ENCODE measurements at regions not wholly inside any gene's neighbourhood (a gene's known extent, or its start where the extent isn't known, plus 50 kb on each side); places are given as distances from the start of the nearest gene placed in this dataset.
"Not testable (repeated sequence)": the region's sequence is repeated elsewhere in the genome, so short reads cannot be mapped to it uniquely, and the experiment has no call there.

GRCh38 chr14:106648874-106649273 is 1122.5 kb downstream of the TMEM121 start:
- H3K4me1 ChIP-seq (ENCODE audit: insufficient read depth, low read length); H3K27me3 ChIP-seq (ENCODE audit: insufficient read depth, low read length); H3K36me3 ChIP-seq (ENCODE audit: insufficient read depth, low read length); H3K27ac ChIP-seq (ENCODE audit: low read depth, low read length); H3K4me3 ChIP-seq (ENCODE audit: low read length); H3K9ac ChIP-seq (ENCODE audit: low read depth, low read length): not testable (repeated sequence)
- H3K9me3 ChIP-seq (ENCODE audit: insufficient read depth, low read depth, low read length): peaks cover 85% of the 10 kb centered on the region
- 42% methylated on average over 2 of the region's 2 CpGs for WGBS

GRCh38 chr14:106651016-106651415 is 1124.6 kb downstream of the TMEM121 start:
- Histone ChIP-seq H3K27ac (ENCODE audit: low read depth, low read length) (no peak overlapping the region), H3K4me1 (ENCODE audit: insufficient read depth, low read length) (no peaks in the 10 kb centered on the region), H3K9me3 (ENCODE audit: insufficient read depth, low read depth, low read length) (peaks cover 89% of the 10 kb centered on the region), H3K9ac (ENCODE audit: low read depth, low read length) (no peak overlapping the region), H3K27me3 (ENCODE audit: insufficient read depth, low read length) (no peaks in the 10 kb centered on the region), H3K4me3 (ENCODE audit: low read length) (no peak overlapping the region), H3K36me3 (ENCODE audit: insufficient read depth, low read length) (no peaks in the 10 kb centered on the region)
- 10% methylated on average over 1 of the region's 1 CpG for WGBS

DNA sequence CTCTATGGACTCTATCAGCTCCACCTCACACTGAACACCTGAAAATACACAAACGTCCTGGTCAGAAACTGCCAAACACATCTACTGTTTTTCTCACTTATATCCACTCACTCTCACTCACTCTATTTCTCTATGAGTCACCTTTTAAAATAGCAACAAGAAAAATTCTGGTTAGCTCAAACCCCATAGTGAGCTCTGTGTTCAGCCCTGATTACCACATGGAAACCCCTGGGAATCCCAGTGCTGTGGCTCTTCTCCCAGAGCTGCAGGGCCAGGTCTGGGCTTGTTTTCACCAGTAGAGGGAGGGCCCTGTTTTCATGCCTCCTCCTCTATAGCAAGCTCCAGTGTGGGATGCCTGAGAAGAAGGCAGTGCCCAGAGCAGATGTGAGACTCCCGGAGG is 1126.1 kb downstream of the TMEM121 start:
- H3K4me1 ChIP-seq (ENCODE audit: insufficient read depth, low read length): no peaks in the 10 kb centered on the region
- no peak overlapping the region for H3K4me3 ChIP-seq (ENCODE audit: low read length)
- no peaks in the 10 kb centered on the region for H3K27me3 ChIP-seq (ENCODE audit: insufficient read depth, low read length)
- no peak overlapping the region for H3K27ac ChIP-seq (ENCODE audit: low read depth, low read length)
- H3K36me3 ChIP-seq (ENCODE audit: insufficient read depth, low read length): no peaks in the 10 kb centered on the region
- H3K9ac ChIP-seq (ENCODE audit: low read depth, low read length): no peak overlapping the region
- peaks cover 88% of the 10 kb centered on the region for H3K9me3 ChIP-seq (ENCODE audit: insufficient read depth, low read depth, low read length)
- 45% methylated on average over 1 of the region's 2 CpGs for WGBS

DNA sequence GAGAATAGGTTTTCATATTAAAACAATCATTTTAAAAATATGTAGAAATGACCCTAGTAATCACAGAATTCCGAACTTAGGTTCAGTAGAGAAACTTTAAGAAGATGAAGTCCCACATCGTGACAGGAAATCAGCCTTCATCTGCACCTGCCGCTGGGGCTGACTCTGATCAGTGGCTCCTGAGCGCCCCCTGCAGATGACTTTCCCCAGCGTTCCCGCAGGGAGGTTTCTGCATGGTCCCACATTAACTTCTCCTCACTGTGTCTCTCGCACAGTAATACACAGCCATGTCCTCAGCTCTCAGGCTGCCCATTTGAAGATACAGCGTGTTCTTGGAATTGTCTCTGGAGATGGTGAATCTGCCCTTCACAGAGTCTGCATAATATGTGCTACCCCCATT is 1131.1 kb downstream of the TMEM121 start:
- no peak overlapping the region for H3K9ac ChIP-seq (ENCODE audit: low read depth, low read length)
- no peak overlapping the region for H3K4me3 ChIP-seq (ENCODE audit: low read length)
- H3K27ac ChIP-seq (ENCODE audit: low read depth, low read length): no peak overlapping the region
- 86% methylated on average over 8 of the region's 8 CpGs for WGBS
- H3K27me3 ChIP-seq (ENCODE audit: insufficient read depth, low read length): no peaks in the 10 kb centered on the region
- H3K4me1 ChIP-seq (ENCODE audit: insufficient read depth, low read length): no peaks in the 10 kb centered on the region
- no peaks in the 10 kb centered on the region for H3K36me3 ChIP-seq (ENCODE audit: insufficient read depth, low read length)
- H3K9me3 ChIP-seq (ENCODE audit: insufficient read depth, low read depth, low read length): peaks cover 84% of the 10 kb centered on the region

GRCh38 chr14:106658066-106658860 is 1131.9 kb downstream of the TMEM121 start:
- peaks cover 86% of the 10 kb centered on the region for H3K9me3 ChIP-seq (ENCODE audit: insufficient read depth, low read depth, low read length)
- H3K4me3 ChIP-seq (ENCODE audit: low read length); H3K36me3 ChIP-seq (ENCODE audit: insufficient read depth, low read length); H3K9ac ChIP-seq (ENCODE audit: low read depth, low read length); H3K27ac ChIP-seq (ENCODE audit: low read depth, low read length); H3K27me3 ChIP-seq (ENCODE audit: insufficient read depth, low read length); H3K4me1 ChIP-seq (ENCODE audit: insufficient read depth, low read length): not testable (repeated sequence)
- 73% methylated on average over 6 of the region's 7 CpGs for WGBS

- not testable (repeated sequence) for H3K9ac ChIP-seq (ENCODE audit: low read depth, low read length); H3K4me3 ChIP-seq (ENCODE audit: low read length); H3K4me1 ChIP-seq (ENCODE audit: insufficient read depth, low read length); H3K36me3 ChIP-seq (ENCODE audit: insufficient read depth, low read length); H3K27me3 ChIP-seq (ENCODE audit: insufficient read depth, low read length); H3K27ac ChIP-seq (ENCODE audit: low read depth, low read length)
- WGBS: 81% methylated on average over 4 of the region's 4 CpGs
- H3K9me3 ChIP-seq (ENCODE audit: insufficient read depth, low read depth, low read length): peaks cover 92% of the 10 kb centered on the region
Measured at GRCh38 chr14:106661561-106661960, 1135.2 kb downstream of the TMEM121 start.

GRCh38 chr14:106662936-106663550 is 1136.7 kb downstream of the TMEM121 start:
- Histone ChIP-seq H3K4me3 (ENCODE audit: low read length) (0 out of 2 replicates have a peak overlapping the region, but pooled peaks have one; percentile 8), H3K9ac (ENCODE audit: low read depth, low read length) (no peak overlapping the region), H3K4me1 (ENCODE audit: insufficient read depth, low read length) (no peaks in the 10 kb centered on the region), H3K9me3 (ENCODE audit: insufficient read depth, low read depth, low read length) (peaks cover 93% of the 10 kb centered on the region), H3K27ac (ENCODE audit: low read depth, low read length) (no peak overlapping the region), H3K36me3 (ENCODE audit: insufficient read depth, low read length) (no peaks in the 10 kb centered on the region), H3K27me3 (ENCODE audit: insufficient read depth, low read length) (no peaks in the 10 kb centered on the region)
- WGBS: 74% methylated on average over 3 of the region's 3 CpGs

- peaks cover 93% of the 10 kb centered on the region for H3K9me3 ChIP-seq (ENCODE audit: insufficient read depth, low read depth, low read length)
- not testable (repeated sequence) for H3K4me3 ChIP-seq (ENCODE audit: low read length); H3K9ac ChIP-seq (ENCODE audit: low read depth, low read length); H3K4me1 ChIP-seq (ENCODE audit: insufficient read depth, low read length); H3K27ac ChIP-seq (ENCODE audit: low read depth, low read length); H3K36me3 ChIP-seq (ENCODE audit: insufficient read depth, low read length); H3K27me3 ChIP-seq (ENCODE audit: insufficient read depth, low read length)
- WGBS: 80% methylated on average over 19 of the region's 19 CpGs
Measured at GRCh38 chr14:106663805-106664410, 1137.5 kb downstream of the TMEM121 start.

GRCh38 chr14:106665814-106666213 is 1139.4 kb downstream of the TMEM121 start:
- no peaks in the 10 kb centered on the region for H3K36me3 ChIP-seq (ENCODE audit: insufficient read depth, low read length)
- H3K4me1 ChIP-seq (ENCODE audit: insufficient read depth, low read length): no peaks in the 10 kb centered on the region
- H3K27ac ChIP-seq (ENCODE audit: low read depth, low read length): no peak overlapping the region
- no peak overlapping the region for H3K4me3 ChIP-seq (ENCODE audit: low read length)
- H3K9ac ChIP-seq (ENCODE audit: low read depth, low read length): no peak overlapping the region
- WGBS: 92% methylated on average over 14 of the region's 15 CpGs
- peaks cover 97% of the 10 kb centered on the region for H3K9me3 ChIP-seq (ENCODE audit: insufficient read depth, low read depth, low read length)
- no peaks in the 10 kb centered on the region for H3K27me3 ChIP-seq (ENCODE audit: insufficient read depth, low read length)

DNA sequence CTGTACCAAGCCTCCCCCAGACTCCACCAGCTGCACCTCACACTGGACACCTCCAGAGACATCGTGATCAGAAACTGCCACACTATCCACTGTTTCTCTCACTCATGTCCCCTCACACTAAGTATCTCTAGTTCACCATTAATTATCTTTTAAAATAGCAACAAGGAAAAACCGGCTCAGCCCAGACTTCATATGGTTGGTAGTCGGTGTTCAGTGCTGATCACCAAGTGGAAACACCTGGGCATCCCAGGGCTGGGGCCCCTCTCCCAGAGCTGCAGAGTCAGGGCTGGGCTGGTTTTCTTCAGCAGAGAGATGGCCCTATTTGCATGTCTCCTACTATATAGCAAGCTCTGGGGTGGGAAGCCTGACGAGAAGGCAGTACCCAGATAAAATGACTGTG is 1140.0 kb downstream of the TMEM121 start:
- 87% methylated on average over 4 of the region's 4 CpGs for WGBS
- no peak overlapping the region for H3K27ac ChIP-seq (ENCODE audit: low read depth, low read length)
- 0 out of 2 replicates have a peak overlapping the region, but pooled peaks have one; percentile 16 for H3K4me3 ChIP-seq (ENCODE audit: low read length)
- no peaks in the 10 kb centered on the region for H3K36me3 ChIP-seq (ENCODE audit: insufficient read depth, low read length)
- H3K4me1 ChIP-seq (ENCODE audit: insufficient read depth, low read length): no peaks in the 10 kb centered on the region
- H3K9ac ChIP-seq (ENCODE audit: low read depth, low read length): no peak overlapping the region
- no peaks in the 10 kb centered on the region for H3K27me3 ChIP-seq (ENCODE audit: insufficient read depth, low read length)
- peaks cover 96% of the 10 kb centered on the region for H3K9me3 ChIP-seq (ENCODE audit: insufficient read depth, low read depth, low read length)

- H3K27ac ChIP-seq (ENCODE audit: low read depth, low read length): no peak overlapping the region
- peaks cover 88% of the 10 kb centered on the region for H3K9me3 ChIP-seq (ENCODE audit: insufficient read depth, low read depth, low read length)
- no peaks in the 10 kb centered on the region for H3K36me3 ChIP-seq (ENCODE audit: insufficient read depth, low read length)
- H3K27me3 ChIP-seq (ENCODE audit: insufficient read depth, low read length): no peaks in the 10 kb centered on the region
- H3K9ac ChIP-seq (ENCODE audit: low read depth, low read length): no peak overlapping the region
- WGBS: 90% methylated on average over 3 of the region's 4 CpGs
- no peak overlapping the region for H3K4me3 ChIP-seq (ENCODE audit: low read length)
- no peaks in the 10 kb centered on the region for H3K4me1 ChIP-seq (ENCODE audit: insufficient read depth, low read length)
Measured at GRCh38 chr14:106670011-106670410, 1143.6 kb downstream of the TMEM121 start.

Data from HUES64 (cell line).